ENCODE measurements at regions not wholly inside any gene's neighbourhood (a gene's known extent, or its start where the extent isn't known, plus 50 kb on each side); places are given as distances from the start of the nearest gene placed in this dataset. TPM values are rescaled to one million over a fixed set of nuclear protein-coding genes. Genes with fewer than 3 reads are reported as not detected.

- DNase-seq (ENCODE audit: low read depth in 2 of 3, low spot score in 2 of 3) = no peak
These were observed 65.2 kb upstream of the SALL3 start for GRCh38 chr18:78914249-78914935.

- DNase-seq (ENCODE audit: low read depth in 2 of 3, low spot score in 2 of 3) = no peak
These were observed 64.1 kb upstream of the SALL3 start for GRCh38 chr18:78915446-78916008.

GRCh38 chr18:78918707-78919106, 60.9 kb upstream of the SALL3 start:
- no peak for DNase-seq (ENCODE audit: low read depth in 2 of 3, low spot score in 2 of 3)

- DNase-seq (ENCODE audit: low read depth in 2 of 3, low spot score in 2 of 3) = no peak
These were observed 59.7 kb upstream of the SALL3 start for GRCh38 chr18:78919956-78920355.

DNA sequence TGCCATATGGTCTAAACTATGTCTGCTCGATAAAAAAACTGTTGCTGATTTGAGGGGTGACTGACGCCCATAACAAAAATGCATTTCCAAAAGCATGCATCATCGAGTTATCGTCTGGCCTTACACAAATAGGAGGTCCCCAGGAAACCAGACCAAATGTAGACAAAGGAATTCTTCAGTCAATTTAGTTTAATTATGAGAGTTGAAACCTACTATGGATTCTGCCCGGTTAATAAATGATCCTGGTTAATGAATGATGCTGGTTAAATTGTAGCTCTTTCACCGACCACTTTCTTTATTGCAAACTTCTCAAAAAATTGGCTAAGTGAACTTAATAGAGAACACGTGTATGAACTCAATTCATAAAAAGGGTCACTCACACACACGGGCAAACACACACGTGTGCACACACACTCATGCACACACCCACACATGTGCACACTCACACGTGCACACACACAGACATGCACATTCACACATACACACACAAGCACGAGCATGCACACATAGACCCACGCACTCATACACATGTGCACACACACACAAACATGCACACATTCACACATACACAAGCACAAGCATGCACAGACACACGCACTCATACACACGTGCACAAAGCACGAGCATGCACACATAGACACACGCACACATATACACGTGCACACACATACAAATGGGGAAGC, 59.0 kb upstream of the SALL3 start:
- no peak for DNase-seq (ENCODE audit: low read depth in 2 of 3, low spot score in 2 of 3)

DNA sequence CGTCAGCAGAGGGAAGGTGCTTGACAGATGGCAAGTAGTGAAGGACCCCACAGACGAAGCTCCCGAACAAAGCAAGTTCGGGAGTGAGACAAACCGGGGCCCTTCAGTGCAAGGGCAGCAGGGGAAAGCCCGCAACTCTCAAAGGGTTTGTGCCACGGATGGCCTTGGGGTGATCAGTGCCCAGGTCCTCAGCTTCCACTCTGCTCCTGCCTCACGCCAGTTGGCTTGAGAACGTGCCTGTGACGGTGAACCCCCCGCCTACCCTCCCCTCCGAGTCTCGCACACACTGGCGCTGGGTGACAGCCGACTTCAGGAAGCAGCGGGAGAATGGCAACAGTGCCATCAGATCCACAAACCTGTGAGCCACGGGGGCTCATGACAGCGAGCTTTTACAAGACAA, 56.8 kb upstream of the SALL3 start:
- no peak for DNase-seq (ENCODE audit: low read depth in 2 of 3, low spot score in 2 of 3)

GRCh38 chr18:78924301-78924700, 55.3 kb upstream of the SALL3 start:
- DNase-seq (ENCODE audit: low read depth in 2 of 3, low spot score in 2 of 3) = no peak

- DNase-seq (ENCODE audit: low read depth in 2 of 3, low spot score in 2 of 3) = no peak
These were observed 54.7 kb upstream of the SALL3 start for GRCh38 chr18:78924786-78925540.

DNA sequence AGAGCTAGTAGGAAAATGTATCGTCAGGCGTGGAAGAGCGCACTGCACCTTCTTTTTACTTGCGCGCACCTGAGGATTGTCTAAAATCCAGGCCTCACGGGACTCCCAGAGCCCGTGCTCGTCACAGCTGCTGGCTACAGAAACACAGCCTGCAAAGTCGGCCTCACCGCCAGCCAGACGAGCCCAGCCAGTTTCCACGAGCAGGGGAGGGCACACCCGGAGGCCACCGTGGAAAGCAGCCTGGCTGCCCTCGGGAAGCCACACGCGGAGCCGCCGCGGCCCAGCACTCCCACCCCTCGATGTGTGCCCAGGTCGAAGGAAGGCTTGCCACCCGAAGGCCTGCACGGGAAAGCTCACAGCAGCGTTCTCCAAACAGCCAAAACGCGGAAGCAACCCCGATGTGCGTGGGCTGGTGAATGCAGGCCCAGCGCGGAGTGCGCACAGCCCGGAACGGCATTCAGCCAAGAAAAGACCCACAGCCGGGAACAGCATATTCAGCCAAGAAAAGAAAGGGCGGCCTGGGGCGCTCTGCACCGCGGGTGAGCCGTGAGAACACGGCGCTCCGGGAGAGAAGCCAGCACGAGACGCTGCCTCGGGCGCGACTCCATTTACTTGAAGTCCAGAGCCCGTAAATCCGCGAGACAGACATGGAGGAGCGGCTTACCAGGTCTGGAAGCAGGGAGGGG, 53.9 kb upstream of the SALL3 start:
- DNase-seq (ENCODE audit: low read depth in 2 of 3, low spot score in 2 of 3) = no peak

DNA sequence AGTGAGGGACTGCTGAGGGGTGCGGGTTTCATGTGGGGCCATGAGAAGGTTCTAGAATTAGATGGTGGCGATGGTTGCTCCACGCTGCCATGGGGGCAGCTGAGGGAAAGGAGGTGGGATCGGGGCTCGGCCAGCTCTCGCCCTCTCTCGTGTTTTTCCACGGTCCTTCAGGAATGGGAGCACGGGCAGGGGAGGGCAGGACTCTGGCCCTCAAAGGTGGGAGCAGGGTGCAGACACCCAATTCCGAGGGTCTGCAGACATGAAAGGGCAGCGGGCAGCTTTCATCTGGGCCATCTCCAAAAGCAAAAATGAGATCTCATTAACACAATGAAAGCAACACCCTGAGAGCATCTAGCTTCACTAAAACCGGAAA, 53.4 kb upstream of the SALL3 start:
- no peak for DNase-seq (ENCODE audit: low read depth in 2 of 3, low spot score in 2 of 3)

DNA sequence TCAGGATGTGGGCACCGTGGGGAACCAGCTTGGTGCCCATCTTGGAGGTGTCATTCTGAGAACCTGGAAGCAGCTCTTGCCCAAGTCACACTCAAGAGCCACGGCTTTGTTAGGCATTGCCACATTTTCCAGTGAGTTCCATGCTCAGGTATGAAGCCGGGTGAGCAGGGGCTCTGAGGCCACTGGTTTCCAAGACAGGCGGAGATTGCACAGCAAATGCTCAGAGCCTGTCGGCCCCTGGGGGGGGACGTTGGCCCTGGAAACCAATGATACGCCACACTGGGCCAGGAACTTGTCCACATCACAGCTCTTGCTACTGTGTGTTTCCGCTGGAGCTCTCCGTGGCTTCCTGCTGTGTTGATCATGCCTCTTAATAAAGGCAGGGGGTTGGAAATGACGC, 52.5 kb upstream of the SALL3 start:
- no peak for DNase-seq (ENCODE audit: low read depth in 2 of 3, low spot score in 2 of 3)

DNA sequence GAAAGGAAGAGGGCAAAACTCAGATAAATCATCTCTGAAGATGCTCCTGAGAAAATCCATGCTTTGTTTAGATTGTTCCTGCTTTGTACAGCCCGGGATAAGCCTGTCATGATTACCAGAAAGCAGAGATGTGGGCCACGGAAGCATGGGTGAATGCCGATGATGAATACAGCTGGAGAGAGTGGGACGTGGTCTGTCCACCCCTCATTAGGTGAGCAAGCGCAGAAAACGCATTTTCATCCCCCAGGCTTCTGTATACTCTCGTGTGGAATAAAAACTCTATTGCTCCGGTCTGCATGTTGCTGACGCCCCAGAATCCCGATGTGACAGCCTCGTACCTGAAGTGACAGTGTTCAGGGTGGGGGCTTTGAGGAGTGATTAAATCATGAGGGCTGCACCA, 52.0 kb upstream of the SALL3 start:
- DNase-seq (ENCODE audit: low read depth in 2 of 3, low spot score in 2 of 3) = no peak

DNA sequence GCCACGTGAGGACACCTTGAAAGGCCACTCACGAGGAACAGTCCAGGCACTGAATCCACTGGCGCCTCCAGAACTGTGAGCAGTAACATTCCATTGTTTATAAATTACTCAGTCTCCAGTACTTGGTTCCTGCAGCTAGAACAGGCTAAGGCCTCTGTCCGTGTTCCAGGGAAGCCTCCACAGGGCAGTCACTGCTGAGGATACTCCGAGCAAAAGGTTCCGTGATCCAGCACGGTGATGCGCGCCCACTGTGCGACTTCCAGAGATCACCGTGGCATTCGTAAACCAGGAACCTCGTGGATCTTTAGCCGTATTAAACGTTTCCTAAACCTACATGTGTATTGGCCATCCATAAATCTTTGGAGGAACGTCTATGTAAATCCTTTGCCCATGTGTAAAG, 51.5 kb upstream of the SALL3 start:
- no peak for DNase-seq (ENCODE audit: low read depth in 2 of 3, low spot score in 2 of 3)

DNA sequence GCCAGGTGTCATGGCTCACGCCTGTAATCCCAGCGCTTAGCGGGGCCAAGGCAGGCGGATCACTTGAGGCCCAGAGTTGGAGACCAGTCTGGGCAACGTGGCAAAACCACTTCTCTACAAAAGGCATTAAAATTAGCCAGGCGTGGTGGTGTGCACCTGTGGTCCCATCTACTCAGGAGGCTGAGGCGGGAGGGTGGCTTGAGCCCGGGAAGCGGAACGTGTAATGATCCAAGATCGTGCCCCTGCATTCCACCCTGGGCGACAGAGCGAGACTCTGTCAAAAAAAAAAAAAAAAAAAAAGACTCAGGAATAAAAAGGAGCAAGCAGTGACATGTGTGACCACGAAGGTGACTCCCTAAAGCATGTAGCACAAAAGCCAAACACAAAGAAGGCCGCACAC, 50.1 kb upstream of the SALL3 start:
- no peak for DNase-seq (ENCODE audit: low read depth in 2 of 3, low spot score in 2 of 3)

Small RNA genes in the stretch of these regions (small RNA-seq; reads per million reads assigned to genes)
- gene RF00019 (not detected), gene RF00402 (not detected), gene RNA5SP461 (not detected), gene RNU6-655P (not detected)
